ENCODE measurements at regions not wholly inside any gene's neighbourhood (a gene's known extent, or its start where the extent isn't known, plus 50 kb on each side); places are given as distances from the start of the nearest gene placed in this dataset.

- TF ChIP-seq, protein P1, sequence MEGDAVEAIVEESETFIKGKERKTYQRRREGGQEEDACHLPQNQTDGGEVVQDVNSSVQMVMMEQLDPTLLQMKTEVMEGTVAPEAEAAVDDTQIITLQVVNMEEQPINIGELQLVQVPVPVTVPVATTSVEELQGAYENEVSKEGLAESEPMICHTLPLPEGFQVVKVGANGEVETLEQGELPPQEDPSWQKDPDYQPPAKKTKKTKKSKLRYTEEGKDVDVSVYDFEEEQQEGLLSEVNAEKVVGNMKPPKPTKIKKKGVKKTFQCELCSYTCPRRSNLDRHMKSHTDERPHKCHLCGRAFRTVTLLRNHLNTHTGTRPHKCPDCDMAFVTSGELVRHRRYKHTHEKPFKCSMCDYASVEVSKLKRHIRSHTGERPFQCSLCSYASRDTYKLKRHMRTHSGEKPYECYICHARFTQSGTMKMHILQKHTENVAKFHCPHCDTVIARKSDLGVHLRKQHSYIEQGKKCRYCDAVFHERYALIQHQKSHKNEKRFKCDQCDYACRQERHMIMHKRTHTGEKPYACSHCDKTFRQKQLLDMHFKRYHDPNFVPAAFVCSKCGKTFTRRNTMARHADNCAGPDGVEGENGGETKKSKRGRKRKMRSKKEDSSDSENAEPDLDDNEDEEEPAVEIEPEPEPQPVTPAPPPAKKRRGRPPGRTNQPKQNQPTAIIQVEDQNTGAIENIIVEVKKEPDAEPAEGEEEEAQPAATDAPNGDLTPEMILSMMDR (IDR thresholded peaks at IDR 0.05) = no peak
- Mint-ChIP-seq H3K27ac (ENCODE audit: unreplicated experiment) (no peak overlapping the region), H3K4me3 (ENCODE audit: unreplicated experiment) (no peak overlapping the region), H3K9me3 (ENCODE audit: low read depth) (peaks cover 16% of the 10 kb centered on the region), H3K4me1 (ENCODE audit: low read depth) (no peaks in the 10 kb centered on the region), H3K27me3 (ENCODE audit: low read depth) (no peaks in the 10 kb centered on the region), H3K36me3 (ENCODE audit: low read depth) (no peaks in the 10 kb centered on the region)
- DNase-seq (ENCODE audit: low spot score) = no peak
Observed at GRCh38 chr5:6216471-6217075, 161.8 kb downstream of the MED10 start.

DNA sequence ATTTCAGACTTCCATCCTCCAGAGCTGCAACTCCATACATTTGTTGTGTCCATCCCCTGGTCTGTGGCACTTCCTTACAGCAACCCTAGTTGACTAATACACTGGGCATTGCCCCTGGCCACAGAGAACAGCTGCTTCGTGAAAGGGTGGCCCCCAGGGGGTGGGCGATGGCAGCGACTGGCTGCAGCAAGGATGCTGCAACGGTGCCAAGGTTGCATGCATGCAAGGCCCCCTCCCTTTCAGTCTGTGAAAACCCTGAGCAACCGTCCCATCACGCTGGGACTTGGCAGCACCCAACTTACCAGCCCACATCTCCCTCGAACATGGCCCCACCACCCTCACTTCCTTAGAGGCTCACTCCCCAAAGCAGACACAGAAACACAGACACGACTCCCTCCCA is 162.5 kb downstream of the MED10 start:
- peaks cover 13% of the 10 kb centered on the region for H3K9me3 Mint-ChIP-seq (ENCODE audit: low read depth)
- no peaks in the 10 kb centered on the region for H3K36me3 Mint-ChIP-seq (ENCODE audit: low read depth)
- H3K4me3 Mint-ChIP-seq (ENCODE audit: unreplicated experiment) = no peak overlapping the region
- H3K27ac Mint-ChIP-seq (ENCODE audit: unreplicated experiment) = no peak overlapping the region
- TF ChIP-seq, protein P1 (IDR thresholded peaks at IDR 0.05) = no peak
- no peaks in the 10 kb centered on the region for H3K4me1 Mint-ChIP-seq (ENCODE audit: low read depth)
- H3K27me3 Mint-ChIP-seq (ENCODE audit: low read depth) = no peaks in the 10 kb centered on the region
- DNase-seq (ENCODE audit: low spot score) = no peak

DNA sequence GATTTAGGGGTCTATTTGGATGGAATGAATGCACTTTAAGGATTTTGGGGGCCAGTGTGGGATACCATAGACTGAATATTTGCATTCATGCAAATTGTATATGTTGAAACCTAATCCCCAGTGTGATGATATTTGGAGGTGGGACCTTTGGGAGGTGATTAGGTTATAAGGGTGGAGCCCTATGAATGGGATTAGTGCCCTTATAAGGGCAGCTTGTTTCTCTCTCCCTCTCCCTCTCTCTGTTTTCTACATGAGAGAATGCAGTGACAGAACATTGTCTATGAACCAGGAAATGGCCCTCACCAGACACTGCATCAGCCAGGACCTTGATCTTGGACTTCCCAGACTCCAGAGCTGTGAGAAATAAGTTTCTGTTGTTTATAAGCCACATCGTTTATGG is 166.1 kb downstream of the MED10 start:
- H3K36me3 Mint-ChIP-seq (ENCODE audit: low read depth) = no peaks in the 10 kb centered on the region
- H3K27ac Mint-ChIP-seq (ENCODE audit: unreplicated experiment) = no peak overlapping the region
- TF ChIP-seq, protein P1 (IDR thresholded peaks at IDR 0.05) = no peak
- H3K4me3 Mint-ChIP-seq (ENCODE audit: unreplicated experiment) = no peak overlapping the region
- H3K4me1 Mint-ChIP-seq (ENCODE audit: low read depth) = no peaks in the 10 kb centered on the region
- H3K9me3 Mint-ChIP-seq (ENCODE audit: low read depth) = peaks cover 28% of the 10 kb centered on the region
- no peak for DNase-seq (ENCODE audit: low spot score)
- H3K27me3 Mint-ChIP-seq (ENCODE audit: low read depth) = no peaks in the 10 kb centered on the region

GRCh38 chr5:6206501-6206900 is 171.8 kb downstream of the MED10 start:
- Mint-ChIP-seq H3K36me3 (ENCODE audit: low read depth) (no peaks in the 10 kb centered on the region), H3K27ac (ENCODE audit: unreplicated experiment) (no peak overlapping the region), H3K4me1 (ENCODE audit: low read depth) (no peaks in the 10 kb centered on the region), H3K27me3 (ENCODE audit: low read depth) (no peaks in the 10 kb centered on the region), H3K9me3 (ENCODE audit: low read depth) (peaks cover 18% of the 10 kb centered on the region), H3K4me3 (ENCODE audit: unreplicated experiment) (no peak overlapping the region)
- no peak for DNase-seq (ENCODE audit: low spot score)
- TF ChIP-seq, protein P1 (IDR thresholded peaks at IDR 0.05) = no peak

GRCh38 chr5:6202968-6203365 is 175.4 kb downstream of the MED10 start:
- TF ChIP-seq, protein P1 (IDR thresholded peaks at IDR 0.05) = no peak
- DNase-seq (ENCODE audit: low spot score) = no peak
- Mint-ChIP-seq H3K9me3 (ENCODE audit: low read depth) (peaks cover 6% of the 10 kb centered on the region), H3K36me3 (ENCODE audit: low read depth) (no peaks in the 10 kb centered on the region), H3K4me1 (ENCODE audit: low read depth) (no peaks in the 10 kb centered on the region), H3K27me3 (ENCODE audit: low read depth) (no peaks in the 10 kb centered on the region), H3K4me3 (ENCODE audit: unreplicated experiment) (no peak overlapping the region), H3K27ac (ENCODE audit: unreplicated experiment) (no peak overlapping the region)

All from chondrocyte (in vitro differentiated cells).